ENCODE measurements at regions not wholly inside any gene's neighbourhood (a gene's known extent, or its start where the extent isn't known, plus 50 kb on each side); places are given as distances from the start of the nearest gene placed in this dataset.

- no peak for TF ChIP-seq CTCF (conservative IDR thresholded peaks at IDR 0.05; ENCODE audit: low read length)
- no peak for TF ChIP-seq EZH2phosphoT487 (IDR thresholded peaks at IDR 0.05; ENCODE audit: borderline replicate concordance, low read depth, low read length)
These were observed 235.0 kb downstream of the ICOS start for GRCh38 chr2:204171432-204172144.
